ENCODE measurements at regions not wholly inside any gene's neighbourhood (a gene's known extent, or its start where the extent isn't known, plus 50 kb on each side); places are given as distances from the start of the nearest gene placed in this dataset.

DNA sequence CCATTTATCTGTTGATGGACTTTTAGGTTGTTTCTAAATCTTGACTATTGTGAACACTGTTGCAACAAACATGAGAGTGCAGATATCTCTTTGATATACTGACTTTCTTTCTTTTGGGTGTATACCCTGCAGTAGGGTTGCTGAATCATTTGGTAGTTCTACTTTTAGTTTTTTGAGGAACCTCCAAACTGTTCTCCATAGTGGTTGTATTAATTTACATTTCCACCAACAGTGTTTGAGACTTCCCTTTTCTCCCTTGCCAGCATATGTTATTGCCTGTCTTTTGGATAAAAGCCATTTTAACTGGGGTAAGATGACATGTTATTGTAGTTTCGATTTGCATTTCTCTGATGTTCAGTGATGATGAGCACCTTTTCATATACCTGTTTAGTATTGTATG, 330.0 kb downstream of the DDX10 start:
- peak; percentile 29 for DNase-seq

DNA sequence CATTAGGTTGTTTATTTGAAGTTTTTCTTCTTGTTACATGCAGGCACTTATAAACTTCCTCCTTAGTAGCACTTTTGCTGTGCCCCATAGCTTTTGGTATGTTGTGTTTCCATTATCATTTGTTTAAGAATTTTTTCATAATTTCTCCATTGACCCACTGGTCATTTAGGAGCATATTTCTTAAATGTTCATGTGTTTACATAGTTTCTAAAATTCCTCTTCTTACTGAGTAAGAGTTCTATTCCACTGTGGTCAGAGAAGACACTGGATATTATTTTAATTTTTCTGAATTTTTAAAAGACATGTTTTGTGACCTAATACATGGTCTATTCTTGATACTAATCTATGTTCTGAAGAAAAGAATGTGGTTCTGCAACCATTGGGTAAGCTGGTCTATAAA, 333.0 kb downstream of the DDX10 start:
- DNase-seq: no peak

DNA sequence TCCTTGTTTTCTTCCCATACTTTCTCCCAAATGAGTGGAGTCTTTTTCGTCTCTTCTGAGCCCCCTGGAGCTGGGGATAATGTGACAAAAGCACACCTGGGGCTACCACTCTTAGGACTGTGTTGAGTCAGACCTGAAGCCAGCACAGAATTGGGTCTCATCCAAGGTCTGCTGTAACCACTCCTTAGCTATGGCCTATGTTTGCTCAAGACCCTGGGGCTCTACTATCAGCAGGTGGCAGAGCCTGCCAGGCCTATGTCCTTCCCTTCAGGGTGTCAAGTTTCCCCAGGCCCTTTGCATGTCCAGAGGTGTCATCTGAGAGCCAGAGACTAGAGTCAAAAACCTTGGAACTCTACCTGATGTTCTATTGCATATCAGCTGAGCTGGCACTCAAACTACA, 335.7 kb downstream of the DDX10 start:
- DNase-seq: no peak

DNA sequence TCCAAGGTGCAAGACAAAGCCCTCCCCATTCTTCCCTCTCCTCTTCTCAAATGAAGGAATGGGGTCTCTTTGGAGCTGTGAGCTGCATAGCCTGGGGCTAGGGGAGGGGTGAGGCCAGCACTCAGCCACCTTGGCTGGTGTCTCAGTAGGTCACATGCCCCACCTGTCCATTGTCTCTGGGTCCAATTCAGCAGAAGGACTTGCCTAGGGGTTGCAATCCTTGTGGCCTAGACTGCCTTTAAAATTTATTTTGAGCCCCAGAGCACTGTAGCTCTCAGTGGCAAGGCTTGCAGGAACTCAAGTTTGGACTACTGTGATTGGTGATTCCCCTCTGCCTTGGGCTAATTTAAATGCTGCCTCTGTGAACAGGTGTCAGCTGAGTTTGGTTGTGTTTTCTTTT, 336.7 kb downstream of the DDX10 start:
- no peak for DNase-seq

DNA sequence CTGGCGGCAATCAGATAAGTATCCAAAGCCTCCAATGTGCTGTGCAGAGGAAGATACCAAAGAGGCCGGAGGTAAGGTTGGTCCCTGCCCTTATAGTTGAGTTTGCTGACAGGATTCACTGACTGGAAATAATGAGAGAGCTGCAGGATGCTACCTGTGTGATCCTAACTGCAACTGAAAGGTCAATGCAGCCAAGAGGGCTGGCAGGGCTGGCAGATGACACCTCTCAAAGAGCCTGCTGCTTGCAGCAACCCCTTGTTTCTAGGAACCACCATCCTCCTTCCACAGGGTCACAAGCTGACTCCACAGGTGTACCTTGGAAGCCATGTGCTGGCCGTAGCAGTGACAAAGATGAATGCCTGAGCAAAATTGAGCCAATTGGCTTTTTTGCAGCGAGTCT, 348.1 kb downstream of the DDX10 start:
- DNase-seq: no peak

DNA sequence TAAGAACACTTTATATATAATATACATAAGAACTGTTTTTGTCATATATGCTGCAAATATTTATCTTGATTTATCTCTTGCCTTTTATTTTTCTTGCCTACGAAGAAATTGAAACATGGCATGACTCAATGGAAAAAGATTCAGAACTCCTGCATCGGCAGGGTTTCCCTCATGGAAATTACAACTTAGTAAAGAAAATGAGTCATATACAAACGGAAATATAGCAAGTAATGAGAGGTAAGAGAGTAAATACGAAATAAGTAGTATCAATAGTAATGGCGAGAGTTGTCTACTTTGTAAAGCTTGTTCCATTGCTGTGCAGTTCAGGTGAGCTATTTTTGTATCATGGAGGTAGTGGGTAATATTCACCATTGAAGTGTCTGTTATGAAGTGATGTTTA, 350.4 kb downstream of the DDX10 start:
- DNase-seq: no peak

DNA sequence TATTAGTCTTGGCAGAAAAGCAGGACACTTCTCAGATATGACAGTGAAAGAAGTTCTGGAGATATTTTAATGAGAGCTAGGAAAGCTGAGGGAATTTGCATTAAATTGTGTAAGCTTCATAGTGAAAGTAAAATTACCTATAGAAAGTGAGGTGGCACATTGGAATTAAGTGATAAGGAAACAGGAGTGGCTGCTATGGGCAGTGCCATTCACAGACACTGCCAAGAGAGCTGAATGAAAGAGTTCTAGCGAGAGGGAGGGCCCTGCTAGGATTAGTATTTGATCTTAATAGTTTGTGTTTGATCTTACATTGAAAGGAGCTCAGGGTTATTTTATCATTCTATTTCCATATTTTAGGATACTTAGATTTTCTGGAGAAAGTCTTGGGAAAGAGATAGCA, 351.9 kb downstream of the DDX10 start:
- DNase-seq: no peak

DNA sequence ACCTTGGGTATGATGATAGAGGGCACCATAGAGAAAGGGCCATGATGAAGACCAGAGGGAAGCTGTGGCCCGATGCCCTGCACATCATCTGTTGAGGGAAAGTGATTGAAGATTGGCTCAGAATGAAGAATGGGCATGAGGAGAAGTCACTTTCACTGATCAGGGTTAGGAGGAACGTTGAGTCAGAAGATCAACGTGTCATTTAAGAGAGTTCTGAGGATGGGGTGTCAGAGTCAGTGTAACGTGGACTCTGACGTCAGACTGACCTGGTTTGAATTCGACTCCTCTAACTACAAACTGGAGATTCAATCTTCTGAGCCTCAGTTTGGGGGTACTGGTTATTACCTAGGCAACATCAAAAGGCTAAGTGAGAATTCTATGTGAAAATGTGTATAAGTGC, 352.6 kb downstream of the DDX10 start:
- no peak for DNase-seq

DNA sequence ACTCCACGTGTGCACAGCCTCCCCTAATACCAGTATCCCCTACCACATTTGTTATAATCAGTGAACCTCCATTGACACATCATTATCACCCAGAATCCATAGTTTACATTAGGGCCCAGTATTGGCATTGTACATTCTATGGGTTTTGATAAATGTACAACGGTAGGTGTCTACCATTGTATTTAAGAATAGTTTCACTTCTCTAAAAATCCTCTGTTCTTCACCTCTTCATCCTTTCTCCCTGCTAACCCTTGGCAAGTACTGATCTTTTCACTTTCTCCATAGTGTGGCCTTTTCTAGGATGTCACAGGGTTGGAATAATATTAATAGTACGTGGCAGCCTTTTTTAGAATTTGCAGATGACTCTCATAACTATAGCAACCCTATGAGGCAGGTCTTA, 353.8 kb downstream of the DDX10 start:
- DNase-seq: no peak

DNA sequence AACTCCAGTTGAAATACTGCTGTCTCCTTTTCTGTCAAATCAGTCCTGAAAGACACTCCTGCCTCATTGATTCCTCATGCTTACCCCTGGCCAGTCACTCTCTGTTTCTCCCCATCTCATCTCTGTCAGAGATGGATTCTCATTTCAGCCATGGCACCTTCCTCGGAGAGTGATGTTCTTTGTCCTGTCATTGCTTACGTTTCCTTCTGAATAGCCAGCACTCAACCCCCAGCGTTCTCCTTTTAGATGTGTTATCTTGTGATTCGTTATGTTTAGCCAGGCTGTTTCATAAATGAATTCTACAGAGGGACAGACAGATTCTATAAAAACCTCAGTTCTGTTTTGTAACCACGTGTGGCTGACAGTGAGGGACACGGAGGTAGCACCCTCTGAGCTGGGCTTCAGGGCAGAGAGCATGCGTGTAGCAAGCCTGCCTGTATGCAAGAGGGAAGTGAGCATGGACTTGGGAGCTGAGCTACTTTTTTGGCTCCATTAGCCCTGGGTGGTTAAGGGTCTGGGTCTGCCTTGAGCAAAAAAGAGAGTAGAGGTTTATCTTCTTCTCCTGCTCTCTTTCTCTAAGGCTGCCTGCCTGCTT, 354.6 kb downstream of the DDX10 start:
- DNase-seq: no peak

DNA sequence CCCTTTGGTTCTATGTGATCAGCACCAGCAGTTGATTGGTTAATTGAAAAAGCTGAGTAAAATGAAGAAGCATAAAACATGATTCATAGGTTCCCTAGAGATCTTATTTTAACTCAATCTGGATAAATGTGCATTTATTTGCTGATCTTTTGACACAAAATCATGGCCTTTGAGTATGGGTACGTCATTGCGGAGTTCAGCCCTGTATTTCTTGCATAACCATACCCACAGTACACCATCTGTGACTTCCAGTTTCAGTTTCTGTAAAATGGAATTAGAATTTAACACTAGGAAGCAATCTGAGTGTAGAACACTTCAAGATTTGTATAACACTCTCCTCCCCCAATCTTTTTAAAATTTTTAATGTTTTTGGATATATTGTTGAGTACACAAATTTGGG, 358.2 kb downstream of the DDX10 start:
- no peak for DNase-seq

DNA sequence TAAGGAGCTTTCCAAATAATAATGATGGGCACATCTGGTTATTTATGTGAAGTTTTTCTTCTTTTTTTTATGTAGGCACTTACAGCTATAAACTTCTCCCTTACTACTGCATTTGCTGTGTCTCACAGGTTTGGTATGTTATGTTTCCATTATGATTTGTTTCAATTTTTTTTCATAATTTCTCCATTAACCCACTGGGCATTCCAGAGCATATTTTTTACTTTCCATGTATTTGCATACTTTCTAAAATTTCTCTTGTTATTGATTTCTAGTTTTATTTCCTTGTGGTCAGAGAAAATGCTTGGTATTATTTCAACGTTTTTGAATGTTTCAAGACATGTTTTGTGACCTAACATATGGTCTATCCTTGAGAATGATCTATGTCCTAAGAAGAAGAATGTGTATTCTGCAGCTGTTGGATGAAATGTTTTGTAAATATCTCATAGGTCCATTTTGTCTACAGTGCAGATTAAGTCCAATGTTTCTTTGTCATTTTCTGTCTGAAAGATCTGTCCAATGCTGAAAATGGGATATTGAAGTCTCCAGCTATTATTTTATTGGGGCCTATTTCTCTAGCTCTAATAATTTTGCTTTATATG, 362.1 kb downstream of the DDX10 start:
- no peak for DNase-seq

DNA sequence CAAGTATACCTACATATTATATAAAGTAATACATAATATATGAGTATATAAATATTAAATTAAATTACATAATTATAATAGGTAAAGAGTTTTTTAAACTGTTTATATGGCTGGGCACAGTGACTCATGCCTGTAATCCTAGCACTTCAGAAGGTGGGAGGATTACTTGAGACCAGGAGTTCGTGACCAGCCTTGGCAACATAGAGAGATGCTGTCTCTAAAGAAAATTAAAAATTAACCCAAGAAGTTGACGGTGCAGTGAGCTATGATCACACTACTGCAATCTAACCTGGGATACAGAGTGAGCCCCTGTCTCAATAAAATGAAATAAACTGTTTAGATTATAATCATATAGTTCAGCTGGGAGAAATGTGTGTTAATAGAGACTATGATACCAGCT, 363.0 kb downstream of the DDX10 start:
- no peak for DNase-seq

DNA sequence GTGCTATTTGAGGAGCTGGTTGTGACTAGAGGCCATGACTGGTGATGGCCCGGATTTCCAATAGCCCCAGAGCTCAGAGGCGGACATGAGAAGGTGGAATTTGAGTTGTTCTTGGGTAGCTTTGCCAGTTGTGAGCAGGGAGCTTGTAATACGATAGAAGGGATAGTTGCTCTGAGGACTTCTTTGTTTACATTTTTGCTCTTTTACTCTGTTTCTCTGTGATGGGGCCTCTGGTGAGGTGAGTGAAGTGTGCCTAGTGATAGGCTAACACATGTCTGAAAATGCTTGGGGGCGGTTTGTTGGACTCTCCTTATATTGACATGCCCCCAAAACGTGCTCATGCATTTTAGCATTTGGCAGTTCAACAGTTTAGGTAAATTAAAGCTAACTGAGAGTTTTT, 365.1 kb downstream of the DDX10 start:
- no peak for DNase-seq

DNA sequence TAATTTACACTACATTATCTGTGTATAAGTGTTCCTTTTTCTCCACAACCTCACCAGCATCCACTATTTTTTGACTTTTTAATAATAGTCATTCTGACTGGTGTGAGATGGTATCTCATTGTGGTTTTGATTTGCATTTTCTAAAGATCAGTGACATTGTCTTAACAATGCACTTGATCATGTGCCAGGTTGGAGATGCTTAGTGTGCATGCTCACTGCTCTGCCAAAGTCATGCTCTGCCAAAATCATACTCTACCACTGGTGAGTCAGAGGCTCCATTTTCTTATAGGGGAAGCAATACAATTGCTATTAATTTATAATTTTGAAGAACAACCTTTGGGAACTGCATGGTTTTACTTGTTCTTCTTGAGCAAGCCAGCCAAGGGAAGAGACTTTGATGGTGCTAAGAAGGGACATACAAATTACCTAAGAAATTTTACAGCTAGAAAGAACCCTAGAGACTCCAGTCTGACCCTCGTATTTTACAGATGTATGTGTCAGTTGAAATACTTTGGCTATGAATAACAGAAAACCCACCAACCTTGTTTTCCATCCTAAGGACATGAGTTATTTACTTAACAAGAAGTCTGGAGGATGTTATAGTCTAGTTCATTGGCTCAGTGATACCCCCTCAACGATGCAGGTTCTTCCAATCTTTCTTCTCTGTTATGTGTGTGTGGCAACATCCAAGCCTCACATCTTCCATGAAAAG, 368.9 kb downstream of the DDX10 start:
- no peak for DNase-seq

DNA sequence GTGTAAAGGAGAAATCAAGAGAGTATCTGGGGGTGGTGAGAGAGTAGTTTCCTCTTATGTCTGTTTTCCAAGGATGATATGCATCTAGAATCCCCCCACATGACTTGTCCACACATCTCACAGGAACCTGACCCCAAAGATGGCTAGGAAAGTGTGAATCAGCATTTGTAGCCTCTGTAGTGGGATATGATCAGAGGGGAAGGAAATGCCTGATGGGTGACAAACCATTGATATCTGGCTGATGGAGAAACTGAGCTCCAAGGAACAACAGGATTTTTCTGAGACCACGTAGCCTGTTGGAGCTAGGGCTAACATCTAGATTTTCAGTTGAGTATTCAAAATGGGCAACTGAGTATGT, 369.4 kb downstream of the DDX10 start:
- DNase-seq: no peak

DNA sequence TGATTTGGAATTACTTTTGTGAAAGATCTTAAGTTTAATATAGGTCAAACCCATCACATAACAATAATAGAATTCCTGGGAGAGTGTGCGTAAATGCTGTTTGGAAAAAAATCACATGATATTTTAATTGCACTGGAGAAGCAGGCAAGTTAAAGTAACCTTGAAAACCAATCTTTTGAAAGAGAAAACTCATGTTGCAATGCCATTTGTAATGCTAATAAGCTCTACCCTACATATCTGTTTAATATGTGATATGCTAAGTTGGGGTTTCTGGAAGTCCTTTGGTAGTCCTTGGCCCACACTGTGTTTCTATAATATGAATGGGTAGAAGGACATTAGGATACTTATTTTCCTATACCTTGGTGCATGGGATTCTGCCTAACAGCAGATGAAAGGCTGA, 370.4 kb downstream of the DDX10 start:
- no peak for DNase-seq

DNA sequence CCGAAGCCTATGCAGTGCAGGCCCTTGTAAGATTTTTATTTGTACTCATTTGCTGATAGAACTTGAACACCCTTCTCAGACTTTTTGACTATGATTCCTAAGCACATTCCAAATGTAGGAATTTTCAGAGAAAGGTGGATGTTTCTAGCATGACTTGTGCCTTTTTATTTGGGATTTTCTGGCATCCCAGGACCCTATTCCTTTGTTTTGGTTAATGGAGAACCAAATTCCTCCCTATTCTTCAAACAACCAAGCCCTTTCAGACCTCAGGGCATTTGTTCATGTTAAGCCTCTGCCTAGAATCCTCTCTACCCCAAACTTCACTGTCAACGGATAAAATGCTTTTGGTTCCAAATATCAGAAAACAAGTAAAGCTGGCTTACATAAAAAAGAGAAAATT, 371.1 kb downstream of the DDX10 start:
- no peak for DNase-seq

DNA sequence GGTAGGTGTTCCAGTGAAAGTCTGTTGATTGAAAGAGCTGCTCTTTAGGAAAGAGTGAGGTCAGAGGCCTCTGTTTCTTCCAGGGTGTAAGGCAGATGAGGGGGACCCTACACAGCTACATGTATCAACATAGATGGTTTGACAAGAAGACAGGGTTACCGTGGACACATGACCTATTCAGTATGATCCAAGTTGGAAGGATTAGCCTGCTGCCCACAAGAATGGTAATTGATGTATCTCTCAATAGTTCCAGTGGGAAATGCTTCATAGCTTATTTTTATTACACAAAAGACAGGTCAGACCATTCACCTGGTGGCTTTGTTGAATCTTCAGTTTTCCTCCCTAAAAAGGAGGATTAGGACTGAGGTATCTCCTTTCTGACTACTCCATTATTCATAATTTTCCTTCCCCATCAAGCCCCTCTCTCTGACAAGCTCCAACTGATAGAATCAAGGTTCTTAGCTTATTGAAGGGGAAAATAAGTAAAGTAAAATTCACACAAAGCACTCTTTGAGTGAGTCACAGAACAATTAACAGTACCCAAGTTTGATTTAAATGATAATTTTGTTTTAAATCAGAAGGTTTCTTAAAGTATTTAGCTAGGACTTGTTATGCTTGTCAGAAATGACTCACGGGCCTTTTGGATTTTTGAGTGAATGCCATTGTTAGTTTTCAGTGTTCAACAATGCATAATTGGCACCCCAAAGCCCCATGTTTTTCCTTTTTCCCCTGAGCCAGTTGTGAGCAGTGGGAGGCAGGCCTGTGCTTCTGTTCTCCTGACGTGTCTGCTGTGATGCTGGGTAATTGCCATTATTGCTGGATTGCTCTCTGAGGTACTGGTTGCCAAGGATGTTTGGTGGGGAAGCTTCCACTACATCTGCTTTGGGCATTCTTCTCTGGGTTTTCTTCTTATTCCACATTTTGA, 373.2 kb downstream of the DDX10 start:
- no peak for DNase-seq

DNA sequence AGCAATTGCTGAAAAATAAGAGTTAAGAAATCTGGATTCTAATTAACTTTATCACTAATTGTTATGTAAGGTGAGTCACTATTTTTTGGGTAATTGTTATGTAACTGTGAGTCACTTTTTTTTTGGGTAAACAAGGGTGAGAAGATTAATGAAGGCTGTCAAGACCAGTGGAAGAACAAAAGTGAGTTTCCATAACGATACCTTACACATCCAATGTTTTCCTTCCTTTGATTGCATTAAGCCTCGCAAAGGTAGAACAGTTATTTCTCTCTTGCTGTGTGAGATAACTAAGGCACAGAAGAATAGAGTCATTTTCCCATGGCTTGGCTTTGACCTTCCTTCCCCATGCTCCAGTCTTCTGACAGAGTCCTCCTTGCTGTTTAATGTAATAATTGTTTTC, 374.7 kb downstream of the DDX10 start:
- DNase-seq: no peak

DNA sequence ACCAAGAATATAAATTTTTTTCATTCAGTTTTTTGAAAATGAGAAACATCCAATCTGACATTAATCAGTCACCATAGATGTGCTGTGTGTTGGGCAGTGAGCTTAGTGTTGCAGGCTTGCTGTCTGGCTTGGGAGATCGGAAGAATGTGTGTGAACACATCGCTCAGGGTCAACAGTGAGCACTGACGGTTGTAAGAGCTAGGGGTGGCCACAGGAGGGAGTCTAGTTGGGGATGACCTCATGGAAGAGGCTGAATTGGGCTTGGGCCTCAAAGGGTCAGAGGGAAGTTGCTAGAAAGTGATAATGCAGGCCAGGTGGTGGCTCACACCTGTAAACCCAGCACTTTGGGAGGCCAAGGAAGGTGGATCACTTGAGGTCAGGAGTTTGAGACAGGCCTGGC, 375.4 kb downstream of the DDX10 start:
- no peak for DNase-seq

DNA sequence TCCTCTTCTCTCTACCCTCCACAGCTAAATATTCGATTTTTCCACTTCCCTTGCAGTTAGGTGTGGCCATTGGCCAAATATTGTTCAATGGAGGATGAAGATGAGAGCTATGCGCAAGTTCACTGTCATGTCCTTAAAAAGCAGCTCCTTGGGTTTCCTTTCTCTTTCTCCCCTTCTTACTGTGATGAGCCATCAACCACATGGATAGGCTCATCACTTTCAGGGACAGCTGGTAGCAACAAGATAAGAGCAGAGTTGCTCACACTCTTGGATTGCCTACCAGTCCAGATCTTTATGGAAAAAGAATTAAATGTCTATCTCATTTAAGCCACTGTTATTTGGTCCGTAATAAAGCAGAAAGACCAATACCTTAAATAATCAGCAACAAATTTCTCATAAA, 377.0 kb downstream of the DDX10 start:
- DNase-seq: no peak

DNA sequence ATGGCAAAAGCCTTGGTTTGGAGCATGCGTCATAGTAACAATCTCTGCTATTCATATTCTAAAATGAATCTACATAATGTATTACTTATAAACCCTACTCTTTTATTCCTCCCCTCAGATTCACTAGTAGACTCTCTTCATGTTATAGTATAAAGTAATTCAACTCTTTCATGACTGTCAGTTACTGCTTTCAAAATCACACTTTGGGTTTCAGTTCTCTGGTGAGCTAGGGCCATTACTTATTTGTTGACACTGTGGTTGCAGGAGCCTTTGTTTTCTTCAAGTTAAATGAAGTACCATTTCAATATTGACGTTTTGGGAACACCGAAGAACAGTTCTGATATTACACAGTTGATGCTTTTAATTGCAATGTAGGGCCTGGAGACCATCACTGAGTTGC, 378.4 kb downstream of the DDX10 start:
- no peak for DNase-seq

Data from NCI-H2171 treated with DMSO at 0.1 percent for 48 hours (cell line).